OCI-LY7 (cell line): ENCODE measurements at regions not wholly inside any gene's neighbourhood (a gene's known extent, or its start where the extent isn't known, plus 50 kb on each side); places are given as distances from the start of the nearest gene placed in this dataset.

Source experiments
- CTCF ChIP-seq: fragments of 200-600 bp; sonication (generic); conservative IDR thresholded peaks from 2 replicates; pipeline ENCODE4 v1.5.1; 2014; ENCODE audit warnings: mild to moderate bottlenecking, antibody characterized with exemption, low read length, moderate library complexity, mixed read lengths
- EZH2phosphoT487 ChIP-seq: fragments of 200-600 bp; sonication (generic); IDR thresholded peaks from 2 replicates; pipeline ENCODE4 v1.6.1; 2018; ENCODE audit warnings: low read depth, borderline replicate concordance, mild to moderate bottlenecking, mixed run types, antibody characterized with exemption, low read length, moderate library complexity, mixed read lengths

- no peak for TF ChIP-seq CTCF
- no peak for TF ChIP-seq EZH2phosphoT487
Measured at GRCh38 chr3:22858486-22858885, 344.6 kb upstream of the UBE2E2 start.
